ENCODE measurements at regions not wholly inside any gene's neighbourhood (a gene's known extent, or its start where the extent isn't known, plus 50 kb on each side); places are given as distances from the start of the nearest gene placed in this dataset.

DNA sequence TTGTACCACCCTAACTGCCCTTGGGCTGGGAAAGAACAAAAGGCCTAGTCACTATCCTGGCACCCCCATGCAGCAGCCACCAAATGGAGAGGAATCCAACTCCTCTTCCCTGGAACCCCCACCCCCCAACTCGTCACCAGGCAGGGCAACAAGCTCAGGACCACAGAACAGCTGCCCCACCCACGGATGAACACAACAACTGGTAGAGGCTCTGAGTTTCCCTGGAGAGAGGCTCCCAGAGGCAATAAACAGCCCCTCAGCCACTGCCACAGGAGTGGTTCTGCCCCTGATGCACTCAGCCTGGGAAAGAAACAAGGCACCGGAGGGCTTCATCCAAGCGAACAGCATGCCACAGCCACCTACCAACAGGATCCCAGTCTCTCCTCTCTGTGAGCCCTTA lies 778.4 kb upstream of the FAT3 start:
- intact Hi-C loops (cut with DNase I), result no loop called here
- Histone ChIP-seq H3K27ac (no peak overlapping the region), H3K9me3 (no peaks in the 10 kb centered on the region), H3K4me1 (no peaks in the 10 kb centered on the region), H3K27me3 (ENCODE audit: insufficient read depth in 3 of 3, low read length in 2 of 3) (no peaks in the 10 kb centered on the region), H3K36me3 (ENCODE audit: insufficient read depth in 1 of 2, low read depth in 1 of 2) (no peaks in the 10 kb centered on the region), H3K4me3 (no peak overlapping the region)
- DNase-seq, result no peak
- no peak for ATAC-seq
- no peak for TF ChIP-seq CTCF (IDR thresholded peaks at IDR 0.05)
- WGBS, 3 donors, result 59 to 75% (median 69%) methylated on average over 4 of the region's 4 CpGs

DNA sequence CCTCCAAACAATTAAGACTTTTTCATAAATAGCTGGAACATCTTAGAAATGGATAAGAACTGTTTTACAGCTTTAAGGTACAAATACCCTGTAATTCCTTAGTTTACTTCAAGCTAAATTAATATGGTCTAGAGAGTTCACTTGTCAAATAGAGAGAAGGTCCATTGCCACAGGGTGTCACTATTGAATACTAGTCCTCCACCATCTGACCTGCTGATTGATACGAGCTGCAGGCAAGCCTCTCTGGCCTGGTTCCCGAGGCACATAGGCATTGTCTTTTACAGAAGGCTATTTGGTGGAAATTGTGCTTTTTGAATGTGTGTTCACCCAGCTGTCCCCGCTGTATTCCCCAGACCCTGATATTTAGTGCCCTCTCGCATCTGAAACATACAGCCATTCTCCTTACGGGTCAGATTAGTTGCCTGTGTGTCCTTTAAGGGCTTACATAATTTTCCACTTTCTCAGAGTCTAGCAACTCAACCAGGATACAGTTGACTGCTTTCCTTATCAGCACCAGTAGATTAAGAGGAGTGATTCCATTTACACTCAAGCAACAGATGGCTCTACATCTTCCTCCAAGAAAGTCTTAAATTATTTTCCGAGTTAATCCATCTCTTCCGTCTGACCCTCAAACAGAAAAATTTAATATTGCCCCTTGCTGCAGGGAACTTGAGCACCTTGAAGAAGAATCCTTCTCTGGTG lies 788.8 kb upstream of the FAT3 start:
- no peak overlapping the region for H3K4me3 ChIP-seq
- no peaks in the 10 kb centered on the region for H3K9me3 ChIP-seq
- intact Hi-C loops (cut with DNase I), result no loop called here
- H3K27ac ChIP-seq, result no peak overlapping the region
- ATAC-seq (no peak), DNase-seq (no peak)
- 33 to 38% (median 33%) methylated on average over 7 of the region's 7 CpGs for WGBS, 3 donors
- no peaks in the 10 kb centered on the region for H3K27me3 ChIP-seq (ENCODE audit: insufficient read depth in 3 of 3, low read length in 2 of 3)
- no peak for TF ChIP-seq CTCF (IDR thresholded peaks at IDR 0.05)
- H3K4me1 ChIP-seq, result no peaks in the 10 kb centered on the region
- H3K36me3 ChIP-seq (ENCODE audit: insufficient read depth in 1 of 2, low read depth in 1 of 2), result no peaks in the 10 kb centered on the region

DNA sequence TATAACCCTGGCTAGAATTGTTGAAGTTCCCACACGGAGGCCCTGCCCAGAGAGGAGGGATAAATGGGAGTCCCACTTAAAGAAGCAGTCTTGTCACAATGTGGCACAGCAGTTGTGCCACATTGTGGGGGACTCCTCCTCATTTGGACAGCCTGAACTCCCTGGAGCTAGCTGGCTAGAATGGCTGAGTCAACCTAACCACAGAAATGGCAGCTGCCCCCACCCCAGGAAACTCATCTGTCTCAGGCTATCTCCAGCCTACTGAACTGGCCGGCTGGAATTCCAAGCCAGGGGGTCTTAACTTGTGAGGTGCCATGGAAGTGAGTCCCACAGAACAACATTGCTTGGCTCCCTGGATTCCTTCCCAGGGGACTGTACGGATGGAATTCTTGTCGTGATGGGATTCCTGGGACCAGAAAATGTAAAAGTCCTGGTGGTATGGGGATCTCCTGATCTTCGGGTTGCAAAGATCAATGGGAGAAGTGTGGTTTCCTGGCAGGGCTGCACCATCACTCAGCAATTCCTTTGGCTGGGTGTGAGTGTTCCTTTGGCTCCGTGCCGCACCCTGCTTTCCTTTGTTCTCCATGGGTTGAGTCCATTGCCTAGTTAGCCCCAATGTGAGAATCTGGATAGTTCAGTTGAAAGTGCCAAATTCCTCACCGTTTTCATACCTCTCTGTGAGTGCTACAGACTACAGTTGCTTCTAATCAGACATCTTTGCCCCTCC lies 791.2 kb upstream of the FAT3 start:
- H3K36me3 ChIP-seq (ENCODE audit: insufficient read depth in 1 of 2, low read depth in 1 of 2), result no peaks in the 10 kb centered on the region
- no peak for TF ChIP-seq CTCF (IDR thresholded peaks at IDR 0.05)
- H3K4me3 ChIP-seq, result no peak overlapping the region
- DNase-seq (no peak), ATAC-seq (no peak)
- H3K9me3 ChIP-seq, result no peaks in the 10 kb centered on the region
- H3K4me1 ChIP-seq, result no peaks in the 10 kb centered on the region
- intact Hi-C loops (cut with DNase I), result no loop called here
- no peak overlapping the region for H3K27ac ChIP-seq
- WGBS, 3 donors, result 79 to 82% (median 80%) methylated on average over 8 of the region's 8 CpGs
- H3K27me3 ChIP-seq (ENCODE audit: insufficient read depth in 3 of 3, low read length in 2 of 3), result no peaks in the 10 kb centered on the region

DNA sequence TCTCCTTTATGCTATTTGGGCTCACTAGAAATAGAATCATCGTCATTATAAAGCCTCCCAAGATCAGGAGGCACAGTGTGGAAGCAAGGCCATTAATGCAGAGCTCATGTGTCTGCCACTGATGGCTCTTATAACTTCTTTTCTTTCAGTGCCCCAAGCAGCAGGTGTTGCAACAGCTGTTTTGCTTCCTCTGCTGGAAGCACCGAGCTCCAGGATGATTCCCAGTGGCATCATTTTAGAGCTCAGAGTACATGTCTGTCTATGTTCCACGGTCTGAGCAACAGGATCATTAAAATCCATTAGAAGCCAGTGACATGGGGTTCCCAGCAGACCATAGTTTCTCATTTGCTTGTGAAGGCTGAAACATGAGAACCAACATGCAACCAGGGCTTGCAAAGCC lies 803.0 kb upstream of the FAT3 start:
- H3K4me1 ChIP-seq, result no peaks in the 10 kb centered on the region
- no peak for ATAC-seq
- no peaks in the 10 kb centered on the region for H3K9me3 ChIP-seq
- 10 to 12% (median 11%) methylated on average over 3 of the region's 3 CpGs for WGBS, 3 donors
- no peak for DNase-seq
- H3K36me3 ChIP-seq (ENCODE audit: insufficient read depth in 1 of 2, low read depth in 1 of 2), result no peaks in the 10 kb centered on the region
- H3K4me3 ChIP-seq, result no peak overlapping the region
- no peaks in the 10 kb centered on the region for H3K27me3 ChIP-seq (ENCODE audit: insufficient read depth in 3 of 3, low read length in 2 of 3)
- TF ChIP-seq CTCF (IDR thresholded peaks at IDR 0.05), result no peak
- H3K27ac ChIP-seq, result no peak overlapping the region
- intact Hi-C loops (cut with DNase I), result no loop called here

Data from psoas muscle (tissue), 7 donors.